Stimulated activated CD8-positive, alpha-beta memory T cell treated with anti-CD3 and anti-CD28 coated beads, Interleukin-15, amount 100 ng/mL, for 24 hours (primary cell): ENCODE measurements at regions not wholly inside any gene's neighbourhood (a gene's known extent, or its start where the extent isn't known, plus 50 kb on each side); places are given as distances from the start of the nearest gene placed in this dataset.
"Not testable (repeated sequence)": the region's sequence is repeated elsewhere in the genome, so short reads cannot be mapped to it uniquely, and the experiment has no call there.

Source experiments
- DNase-seq: peaks from one replicate; pipeline ENCODE4 v3.0.0-alpha.2; 2020; ENCODE audit warnings: low read depth

- DNase-seq: no peak
These were observed 67.7 kb downstream of the SMIM20 start for GRCh38 chr4:25981749-25982148.

GRCh38 chr4:25982962-25983361, 68.9 kb downstream of the SMIM20 start:
- DNase-seq: no peak

GRCh38 chr4:25984266-25984665, 70.2 kb downstream of the SMIM20 start:
- DNase-seq: no peak

- no peak for DNase-seq
These were observed 70.8 kb downstream of the SMIM20 start for GRCh38 chr4:25984796-25985195.

- DNase-seq: no peak
These were observed 72.8 kb downstream of the SMIM20 start for GRCh38 chr4:25986807-25987206.

- no peak for DNase-seq
These were observed 77.3 kb downstream of the SMIM20 start for GRCh38 chr4:25991340-25991739.

- DNase-seq: no peak
These were observed 79.6 kb downstream of the SMIM20 start for GRCh38 chr4:25993395-25994185.

GRCh38 chr4:25994577-25994976, 80.6 kb downstream of the SMIM20 start:
- not testable (repeated sequence) for DNase-seq

GRCh38 chr4:26000274-26000950, 86.4 kb downstream of the SMIM20 start:
- no peak for DNase-seq

GRCh38 chr4:26001413-26001812, 87.4 kb downstream of the SMIM20 start:
- no peak for DNase-seq

GRCh38 chr4:26001816-26002215, 87.8 kb downstream of the SMIM20 start:
- DNase-seq: no peak

- no peak for DNase-seq
These were observed 89.0 kb downstream of the SMIM20 start for GRCh38 chr4:26003056-26003455.

- no peak for DNase-seq
These were observed 90.3 kb downstream of the SMIM20 start for GRCh38 chr4:26004290-26004689.

- no peak for DNase-seq
These were observed 91.7 kb downstream of the SMIM20 start for GRCh38 chr4:26005764-26006163.

- no peak for DNase-seq
These were observed 94.7 kb downstream of the SMIM20 start for GRCh38 chr4:26008737-26009136.

- no peak for DNase-seq
These were observed 95.5 kb downstream of the SMIM20 start for GRCh38 chr4:26009502-26009901.

- no peak for DNase-seq
These were observed 96.3 kb downstream of the SMIM20 start for GRCh38 chr4:26010304-26010703.

- no peak for DNase-seq
These were observed 99.6 kb downstream of the SMIM20 start for GRCh38 chr4:26013629-26014028.

GRCh38 chr4:26015133-26015651, 101.2 kb downstream of the SMIM20 start:
- DNase-seq: no peak

- no peak for DNase-seq
These were observed 101.9 kb downstream of the SMIM20 start for GRCh38 chr4:26015906-26016305.

GRCh38 chr4:26017531-26017930, 103.5 kb downstream of the SMIM20 start:
- DNase-seq: no peak

- DNase-seq: not testable (repeated sequence)
These were observed 104.1 kb downstream of the SMIM20 start for GRCh38 chr4:26017961-26018700.
